Caco-2 (cell line): ENCODE measurements at regions not wholly inside any gene's neighbourhood (a gene's known extent, or its start where the extent isn't known, plus 50 kb on each side); places are given as distances from the start of the nearest gene placed in this dataset.

Experiments used
- BruUV-seq: library from RNA; stranded (reverse); fragments of 400-500 nt; replicated peaks from 2 replicates; lab custom pipeline; 2021; lab: Mats Ljungman, UMichigan
- CTCF ChIA-PET: fragments of 300-600 bp; sonication (Branson Sonifier 250); formaldehyde crosslinking; loops from one replicate; lab custom pipeline; 2022; ENCODE audit warnings: antibody characterized with exemption; lab: Charles Lee
- POLR2A ChIA-PET: fragments of 300-600 bp; sonication (Branson Sonifier 250); formaldehyde crosslinking; loops from one replicate; lab custom pipeline; 2022; ENCODE audit warnings: antibody characterized with exemption; lab: Charles Lee
- DNase-seq, 2 experiments: peaks; one replicate each; pipeline versions ENCODE4 v3.0.0 to v3.0.0-alpha.2; 2020 to 2022
- H3K27me3 ChIP-seq: replicated peaks from 2 replicates; pipeline ENCODE4 v1.6.0; 2011; ENCODE audit warnings: low read length; ENCODE audit not compliant: control insufficient read depth, insufficient read depth
- H3K36me3 ChIP-seq: 2 replicates; pipeline ENCODE4 v1.5.1; 2011; ENCODE audit warnings: low read length; ENCODE audit not compliant: control insufficient read depth, insufficient read depth
- H3K4me1 ChIP-seq: fragments of 250-450 bp; sonication (Bioruptor Pico); 2 replicates; pipeline ENCODE4 v1.5.1; 2020; ENCODE audit warnings: mild to moderate bottlenecking
- H3K4me3 ChIP-seq: 2 replicates; pipeline ENCODE4 v1.5.1; 2011; ENCODE audit warnings: low read depth, mild to moderate bottlenecking, control low read depth, low read length
- H3K9me3 ChIP-seq: fragments of 250-450 bp; sonication (Bioruptor Pico); 2 replicates; pipeline ENCODE4 v1.5.1; 2020; ENCODE audit warnings: mild to moderate bottlenecking, moderate library complexity
- H3K27ac Mint-ChIP-seq: one replicate; pipeline ENCODE4 v1.8.0; 2022; ENCODE audit warnings: mixed read lengths; ENCODE audit not compliant: unreplicated experiment
- H3K27me3 Mint-ChIP-seq: one replicate; pipeline ENCODE4 v1.8.0; 2022; ENCODE audit warnings: mixed read lengths; ENCODE audit not compliant: insufficient read depth, unreplicated experiment
- H3K36me3 Mint-ChIP-seq: one replicate; pipeline ENCODE4 v1.8.0; 2022; ENCODE audit warnings: mild to moderate bottlenecking, mixed read lengths; ENCODE audit not compliant: insufficient read depth, unreplicated experiment
- H3K4me1 Mint-ChIP-seq: one replicate; pipeline ENCODE4 v1.8.0; 2022; ENCODE audit warnings: low read depth, mixed read lengths; ENCODE audit not compliant: unreplicated experiment
- H3K4me3 Mint-ChIP-seq: one replicate; pipeline ENCODE4 v1.8.0; 2022; ENCODE audit warnings: mild to moderate bottlenecking, moderate library complexity, mixed read lengths; ENCODE audit not compliant: unreplicated experiment
- H3K9me3 Mint-ChIP-seq: one replicate; pipeline ENCODE4 v1.8.0; 2022; ENCODE audit warnings: mixed read lengths; ENCODE audit not compliant: unreplicated experiment
- intact Hi-C: fragments of 100-400 bp; cut with micrococcal nuclease; formaldehyde crosslinking; loops from one replicate; pipeline ENCODE4 v1.10.0; 2022; ENCODE audit not compliant: unreplicated experiment
- TF ChIP-seq, protein P1 (sequence below), 2 experiments: fragments of 200-600 bp in 1 of 2; IDR thresholded peaks; 1 replicate in 1 of 2; 2 replicates in 1 of 2; pipeline versions ENCODE4 v1.5.1 to v1.8.0; 2011 to 2022; ENCODE audit warnings: antibody characterized with exemption in 1 of 2, control low read depth in 1 of 2, inconsistent platforms in 1 of 2, low read depth in 1 of 2, low read length in 1 of 2, mild to moderate bottlenecking in 1 of 2, moderate library complexity in 1 of 2; ENCODE audit not compliant: insufficient read depth in 1 of 2, severe bottlenecking in 1 of 2, unreplicated experiment in 1 of 2

DNA sequence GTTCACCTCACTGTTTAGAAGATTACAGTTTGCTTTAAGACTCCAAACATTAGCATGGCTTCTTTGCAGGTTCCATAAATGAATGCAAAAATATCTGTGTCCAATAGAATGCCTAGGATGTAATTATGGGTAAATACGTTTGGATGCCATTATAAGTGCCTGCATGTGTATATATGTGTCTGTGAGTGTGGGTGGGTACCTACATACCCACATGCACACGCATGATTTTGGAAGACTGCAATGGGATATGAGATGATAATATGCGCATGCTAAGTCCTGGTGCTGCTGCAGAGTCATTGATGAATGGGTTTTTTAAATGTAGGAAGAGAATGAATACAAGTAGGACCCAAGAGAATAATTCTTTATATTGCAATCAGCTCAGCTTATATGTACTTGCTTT, 406.4 kb downstream of the ZSWIM6 start:
- peaks cover 3% of the 10 kb centered on the region; the same call in 1 of the 2 replicates for H3K9me3 ChIP-seq
- no peaks in the 10 kb centered on the region for H3K36me3 ChIP-seq
- TF ChIP-seq, protein P1, sequence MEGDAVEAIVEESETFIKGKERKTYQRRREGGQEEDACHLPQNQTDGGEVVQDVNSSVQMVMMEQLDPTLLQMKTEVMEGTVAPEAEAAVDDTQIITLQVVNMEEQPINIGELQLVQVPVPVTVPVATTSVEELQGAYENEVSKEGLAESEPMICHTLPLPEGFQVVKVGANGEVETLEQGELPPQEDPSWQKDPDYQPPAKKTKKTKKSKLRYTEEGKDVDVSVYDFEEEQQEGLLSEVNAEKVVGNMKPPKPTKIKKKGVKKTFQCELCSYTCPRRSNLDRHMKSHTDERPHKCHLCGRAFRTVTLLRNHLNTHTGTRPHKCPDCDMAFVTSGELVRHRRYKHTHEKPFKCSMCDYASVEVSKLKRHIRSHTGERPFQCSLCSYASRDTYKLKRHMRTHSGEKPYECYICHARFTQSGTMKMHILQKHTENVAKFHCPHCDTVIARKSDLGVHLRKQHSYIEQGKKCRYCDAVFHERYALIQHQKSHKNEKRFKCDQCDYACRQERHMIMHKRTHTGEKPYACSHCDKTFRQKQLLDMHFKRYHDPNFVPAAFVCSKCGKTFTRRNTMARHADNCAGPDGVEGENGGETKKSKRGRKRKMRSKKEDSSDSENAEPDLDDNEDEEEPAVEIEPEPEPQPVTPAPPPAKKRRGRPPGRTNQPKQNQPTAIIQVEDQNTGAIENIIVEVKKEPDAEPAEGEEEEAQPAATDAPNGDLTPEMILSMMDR (IDR thresholded peaks at IDR 0.05; ENCODE audit: insufficient read depth in 1 of 2, low read depth in 1 of 2, low read length in 1 of 2, severe bottlenecking in 1 of 2, unreplicated experiment in 1 of 2) = no peak
- ChIA-PET CTCF (no interaction called here), POLR2A (no interaction called here)
- Mint-ChIP-seq H3K27me3 (peaks cover 2% of the 10 kb centered on the region), H3K4me3 (no peak overlapping the region), H3K4me1 (no peaks in the 10 kb centered on the region), H3K27ac (no peak overlapping the region), H3K36me3 (no peaks in the 10 kb centered on the region), H3K9me3 (no peaks in the 10 kb centered on the region)
- no TSS peak for BruUV-seq
- H3K4me3 ChIP-seq = no peak overlapping the region
- intact Hi-C loops = no loop called here
- DNase-seq = no peak
- H3K27me3 ChIP-seq = no peaks in the 10 kb centered on the region
- H3K4me1 ChIP-seq = no peaks in the 10 kb centered on the region

DNA sequence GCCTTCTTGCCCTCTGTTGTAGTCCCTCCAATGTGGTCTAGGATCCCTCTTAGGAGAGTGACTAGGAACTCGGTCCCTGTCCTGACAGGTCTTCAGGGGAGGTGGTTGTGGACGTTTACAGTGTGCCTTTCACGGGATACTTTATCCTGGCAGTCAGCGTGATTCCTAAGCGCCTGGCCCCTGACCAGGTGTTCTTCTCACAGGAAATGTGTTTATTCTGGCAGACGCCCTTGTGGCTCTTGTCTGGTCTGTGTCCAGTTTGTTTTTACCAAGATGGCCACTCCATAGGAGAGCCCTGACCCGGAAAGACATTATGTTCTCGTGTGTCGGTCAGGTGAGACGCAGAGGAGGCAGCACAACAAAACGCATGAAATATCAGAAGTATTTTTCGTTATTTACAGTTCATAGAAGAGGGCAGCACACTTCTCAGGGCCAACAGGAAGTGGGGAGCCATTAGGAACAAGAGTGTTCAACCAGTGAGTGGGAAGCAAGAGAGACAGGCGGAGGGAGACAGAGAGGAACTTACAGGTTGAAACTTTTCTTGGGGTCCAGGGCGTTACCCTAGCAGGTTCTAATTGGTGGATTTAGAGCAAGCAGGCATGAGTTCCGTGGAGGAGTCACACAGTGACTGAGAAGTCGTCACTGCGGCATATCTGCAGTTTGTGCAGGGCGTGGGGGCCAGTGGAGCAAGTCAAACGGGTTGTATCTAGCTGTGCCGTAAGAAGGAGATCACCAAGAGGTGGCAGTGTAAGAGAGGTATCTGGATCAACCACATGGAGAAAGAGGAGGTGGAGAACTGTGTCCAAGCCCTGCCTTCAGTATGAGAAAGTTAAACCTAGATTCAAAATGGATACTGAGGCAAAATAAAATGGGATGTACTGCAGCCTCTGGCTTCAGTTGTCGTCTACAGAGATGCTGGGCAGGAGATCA, 412.9 kb downstream of the ZSWIM6 start:
- Histone ChIP-seq H3K4me1 (no peaks in the 10 kb centered on the region), H3K4me3 (no peak overlapping the region), H3K36me3 (no peaks in the 10 kb centered on the region), H3K27me3 (no peaks in the 10 kb centered on the region), H3K9me3 (peaks cover 3% of the 10 kb centered on the region; the same call in 1 of the 2 replicates)
- intact Hi-C loops = no loop called here
- no peaks in the 10 kb centered on the region for H3K36me3 Mint-ChIP-seq
- TF ChIP-seq, protein P1 (IDR thresholded peaks at IDR 0.05; ENCODE audit: insufficient read depth in 1 of 2, low read depth in 1 of 2, low read length in 1 of 2, severe bottlenecking in 1 of 2, unreplicated experiment in 1 of 2) = peak in 1 of 2 experiments; percentile 6
- peaks cover 9% of the 10 kb centered on the region for H3K27me3 Mint-ChIP-seq
- no peaks in the 10 kb centered on the region for H3K4me1 Mint-ChIP-seq
- H3K27ac Mint-ChIP-seq = no peak overlapping the region
- CTCF ChIA-PET = no interaction called here
- no peak overlapping the region for H3K4me3 Mint-ChIP-seq
- no peaks in the 10 kb centered on the region for H3K9me3 Mint-ChIP-seq
- DNase-seq = peak in 1 of 2 experiments; percentile 13
- POLR2A ChIA-PET = no interaction called here
- BruUV-seq = no TSS peak

DNA sequence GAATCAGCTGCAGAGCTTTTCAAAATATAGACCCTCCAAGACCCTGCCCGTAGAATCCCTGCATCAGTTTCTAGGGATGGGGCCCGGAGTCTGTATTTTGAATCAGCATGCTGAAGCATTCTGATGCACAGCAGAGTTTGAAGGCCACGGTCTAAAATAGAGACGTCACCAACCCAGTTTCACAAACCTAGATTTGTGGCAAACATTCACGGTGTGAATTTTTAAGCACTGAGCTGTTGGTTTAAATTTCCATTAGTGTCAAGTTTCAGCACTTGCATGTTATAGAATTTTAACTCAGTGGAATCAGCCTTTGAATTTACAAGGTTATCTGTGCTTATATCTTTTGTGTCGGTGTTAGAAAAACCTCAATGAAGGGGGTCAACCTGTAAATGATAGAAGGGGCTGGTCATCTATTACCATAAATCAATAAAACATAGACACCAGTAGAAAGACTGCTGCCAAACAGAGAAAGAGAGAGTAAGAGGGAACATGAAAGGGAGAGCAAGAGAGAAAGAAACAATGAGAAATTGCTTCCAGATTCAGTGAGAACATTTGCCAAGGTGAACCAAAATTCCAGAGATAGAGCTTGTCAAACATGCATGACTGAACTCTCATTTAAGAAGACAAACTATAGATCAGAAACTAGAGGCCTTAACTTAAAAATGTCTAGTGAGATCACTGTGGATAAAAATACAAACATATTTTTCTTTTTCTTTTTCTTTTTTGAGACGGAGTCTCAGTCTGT, 414.9 kb downstream of the ZSWIM6 start:
- BruUV-seq = no TSS peak
- TF ChIP-seq, protein P1 (IDR thresholded peaks at IDR 0.05; ENCODE audit: insufficient read depth in 1 of 2, low read depth in 1 of 2, low read length in 1 of 2, severe bottlenecking in 1 of 2, unreplicated experiment in 1 of 2) = no peak
- no peak overlapping the region for H3K4me3 Mint-ChIP-seq

More for the DNA sequence above, 414.9 kb downstream of the ZSWIM6 start:
- Mint-ChIP-seq H3K9me3 (no peaks in the 10 kb centered on the region), H3K27ac (no peak overlapping the region), H3K36me3 (no peaks in the 10 kb centered on the region), H3K27me3 (peaks cover 10% of the 10 kb centered on the region), H3K4me1 (no peaks in the 10 kb centered on the region)
- Histone ChIP-seq H3K4me3 (no peak overlapping the region), H3K27me3 (no peaks in the 10 kb centered on the region; the same call in 1 of the 2 replicates), H3K9me3 (peaks cover 3% of the 10 kb centered on the region; the same call in 1 of the 2 replicates), H3K4me1 (no peaks in the 10 kb centered on the region), H3K36me3 (no peaks in the 10 kb centered on the region)
- intact Hi-C loops = no loop called here
- no peak for DNase-seq
- ChIA-PET CTCF (no interaction called here), POLR2A (no interaction called here)
